Smooth muscle cell (in vitro differentiated cells): ENCODE measurements at regions not wholly inside any gene's neighbourhood (a gene's known extent, or its start where the extent isn't known, plus 50 kb on each side); places are given as distances from the start of the nearest gene placed in this dataset.

ENCODE experiments used
- DNase-seq: peaks from one replicate; lab custom pipeline; 2025; ENCODE audit not compliant: unreplicated experiment; lab: John Stamatoyannopoulos, UW
- H2AFZ ChIP-seq: fragments of 200-600 bp; sonication (generic); 2 replicates; pipeline ENCODE4 v1.6.0; 2016; ENCODE audit warnings: antibody characterized with exemption, low read depth, mild to moderate bottlenecking
- H3F3A ChIP-seq: fragments of 200-600 bp; sonication (generic); 2 replicates; pipeline ENCODE4 v1.6.0; 2017; ENCODE audit warnings: antibody characterized with exemption, low read depth
- H3K27ac ChIP-seq: fragments of 200-600 bp; sonication (generic); 2 replicates; pipeline ENCODE4 v1.5.1; 2016; ENCODE audit warnings: low read depth, mild to moderate bottlenecking
- H3K27me3 ChIP-seq: fragments of 200-600 bp; sonication (generic); 2 replicates; pipeline ENCODE4 v1.6.1; 2016; ENCODE audit warnings: low read depth, mild to moderate bottlenecking
- H3K36me3 ChIP-seq: fragments of 200-600 bp; sonication (generic); 2 replicates; pipeline ENCODE4 v1.5.1; 2016; ENCODE audit warnings: low read depth
- H3K4me1 ChIP-seq: fragments of 200-600 bp; sonication (generic); 2 replicates; pipeline ENCODE4 v1.5.1; 2016; ENCODE audit warnings: low read depth
- H3K4me2 ChIP-seq: fragments of 200-600 bp; sonication (generic); 2 replicates; pipeline ENCODE4 v1.6.0; 2016; ENCODE audit warnings: mild to moderate bottlenecking
- H3K4me3 ChIP-seq: fragments of 200-600 bp; sonication (generic); 2 replicates; pipeline ENCODE4 v1.5.1; 2016; ENCODE audit warnings: mild to moderate bottlenecking
- H3K79me2 ChIP-seq: fragments of 200-600 bp; sonication (generic); 2 replicates; pipeline ENCODE4 v1.6.0; 2016; ENCODE audit warnings: low read depth, mild to moderate bottlenecking
- H3K9ac ChIP-seq: fragments of 200-600 bp; sonication (generic); 2 replicates; pipeline ENCODE4 v1.6.0; 2016; ENCODE audit warnings: low read depth
- H3K9me3 ChIP-seq: fragments of 200-600 bp; sonication (generic); replicated peaks from 2 replicates; pipeline ENCODE4 v1.5.1; 2016; ENCODE audit warnings: low read depth
- H4K20me1 ChIP-seq: fragments of 200-600 bp; sonication (generic); 2 replicates; pipeline ENCODE4 v1.6.0; 2016; ENCODE audit warnings: low read depth
- CTCF ChIP-seq: fragments of 200-600 bp; sonication (generic); IDR thresholded peaks from 2 replicates; pipeline ENCODE4 v1.5.1; 2017; ENCODE audit warnings: borderline replicate concordance, mild to moderate bottlenecking, antibody characterized with exemption; ENCODE audit not compliant: insufficient read depth, poor library complexity, severe bottlenecking
- WGBS: methylation state at CpG from one replicate; pipeline ENCODE4 v1.1.7; 2016; ENCODE audit warnings: low lambda C conversion rate; 5-methylcytosine and 5-hydroxymethylcytosine counted together

- Histone ChIP-seq H3K4me2 (no peak overlapping the region), H3F3A (no peaks in the 10 kb centered on the region), H3K27ac (no peak overlapping the region), H3K27me3 (no peaks in the 10 kb centered on the region), H3K9ac (no peak overlapping the region), H3K36me3 (no peaks in the 10 kb centered on the region), H3K9me3 (no peaks in the 10 kb centered on the region), H3K4me1 (no peaks in the 10 kb centered on the region), H3K4me3 (no peak overlapping the region), H2AFZ (no peak overlapping the region), H4K20me1 (no peaks in the 10 kb centered on the region), H3K79me2 (no peaks in the 10 kb centered on the region)
- DNase-seq, result no peak
- WGBS, result 93% methylated on average over 4 of the region's 4 CpGs
- no peak for TF ChIP-seq CTCF
These were observed 104.5 kb upstream of the QRFPR start for GRCh38 chr4:121485190-121485804.

- Histone ChIP-seq H3K36me3 (no peaks in the 10 kb centered on the region), H2AFZ (no peak overlapping the region), H3K9ac (no peak overlapping the region), H3K4me1 (no peaks in the 10 kb centered on the region), H4K20me1 (no peaks in the 10 kb centered on the region), H3K27ac (no peak overlapping the region), H3K9me3 (no peaks in the 10 kb centered on the region), H3K4me2 (no peak overlapping the region), H3K4me3 (no peak overlapping the region), H3F3A (no peaks in the 10 kb centered on the region), H3K79me2 (no peaks in the 10 kb centered on the region), H3K27me3 (no peaks in the 10 kb centered on the region)
- TF ChIP-seq CTCF, result peak; percentile 63
- WGBS, result 14% methylated on average over 1 of the region's 1 CpG
- no peak for DNase-seq
These were observed 103.8 kb upstream of the QRFPR start for GRCh38 chr4:121484633-121485032.

GRCh38 chr4:121479808-121480207 is 99.0 kb upstream of the QRFPR start:
- H3K4me2 ChIP-seq, result no peak overlapping the region
- no peak for TF ChIP-seq CTCF
- H3K4me1 ChIP-seq, result no peaks in the 10 kb centered on the region
- no peaks in the 10 kb centered on the region for H3K79me2 ChIP-seq
- no peaks in the 10 kb centered on the region for H3K9me3 ChIP-seq
- H3K9ac ChIP-seq, result no peak overlapping the region
- H3K36me3 ChIP-seq, result no peaks in the 10 kb centered on the region
- H3K27ac ChIP-seq, result no peak overlapping the region
- H3K4me3 ChIP-seq, result no peak overlapping the region
- H2AFZ ChIP-seq, result no peak overlapping the region
- DNase-seq, result no peak
- no peaks in the 10 kb centered on the region for H3K27me3 ChIP-seq
- H3F3A ChIP-seq, result no peaks in the 10 kb centered on the region
- H4K20me1 ChIP-seq, result no peaks in the 10 kb centered on the region
- 67% methylated on average over 1 of the region's 1 CpG for WGBS

- no peak overlapping the region for H3K9ac ChIP-seq
- no peaks in the 10 kb centered on the region for H3K9me3 ChIP-seq
- no peak overlapping the region for H2AFZ ChIP-seq
- no peaks in the 10 kb centered on the region for H3F3A ChIP-seq
- no peak for DNase-seq
- no peaks in the 10 kb centered on the region for H3K27me3 ChIP-seq
- no peaks in the 10 kb centered on the region for H4K20me1 ChIP-seq
- H3K4me2 ChIP-seq, result no peak overlapping the region
- H3K36me3 ChIP-seq, result no peaks in the 10 kb centered on the region
- 87% methylated on average over 2 of the region's 2 CpGs for WGBS
- H3K4me1 ChIP-seq, result no peaks in the 10 kb centered on the region
- no peaks in the 10 kb centered on the region for H3K79me2 ChIP-seq
- H3K4me3 ChIP-seq, result no peak overlapping the region
- H3K27ac ChIP-seq, result no peak overlapping the region
- TF ChIP-seq CTCF, result no peak
These were observed 96.7 kb upstream of the QRFPR start for GRCh38 chr4:121477480-121477879.
